ENCODE measurements at regions not wholly inside any gene's neighbourhood (a gene's known extent, or its start where the extent isn't known, plus 50 kb on each side); places are given as distances from the start of the nearest gene placed in this dataset.

- Histone ChIP-seq H3K9me3 (no peaks in the 10 kb centered on the region), H3K27me3 (no peaks in the 10 kb centered on the region), H3K36me3 (no peaks in the 10 kb centered on the region), H3K4me1 (peaks cover 6% of the 10 kb centered on the region; the same call in 1 of the 2 replicates), H3K4me3 (ENCODE audit: low read depth, low read length) (no peak overlapping the region)
- no peak for TF ChIP-seq CTCF (IDR thresholded peaks at IDR 0.05; ENCODE audit: low read depth, low read length)
- DNase-seq: no peak
These were observed 235.2 kb downstream of the TDRD15 start for GRCh38 chr2:21358976-21359375.

GRCh38 chr2:21361384-21361783 is 237.6 kb downstream of the TDRD15 start:
- Histone ChIP-seq H3K27me3 (no peaks in the 10 kb centered on the region), H3K9me3 (no peaks in the 10 kb centered on the region)

GRCh38 chr2:21361957-21362486 is 238.3 kb downstream of the TDRD15 start:
- Histone ChIP-seq H3K36me3 (no peaks in the 10 kb centered on the region), H3K4me1 (no peaks in the 10 kb centered on the region), H3K4me3 (ENCODE audit: low read depth, low read length) (no peak overlapping the region), H3K27me3 (no peaks in the 10 kb centered on the region), H3K9me3 (no peaks in the 10 kb centered on the region)
- no peak for TF ChIP-seq CTCF (IDR thresholded peaks at IDR 0.05; ENCODE audit: low read depth, low read length)
- DNase-seq: no peak

More at GRCh38 chr2:21361384-21361783, 237.6 kb downstream of the TDRD15 start:
- DNase-seq: no peak
- no peaks in the 10 kb centered on the region for H3K36me3 ChIP-seq
- no peak overlapping the region for H3K4me3 ChIP-seq (ENCODE audit: low read depth, low read length)
- TF ChIP-seq CTCF (IDR thresholded peaks at IDR 0.05; ENCODE audit: low read depth, low read length): no peak
- H3K4me1 ChIP-seq: peaks cover 2% of the 10 kb centered on the region; the same call in 1 of the 2 replicates

- no peak for DNase-seq
- Histone ChIP-seq H3K36me3 (no peaks in the 10 kb centered on the region), H3K4me1 (no peaks in the 10 kb centered on the region), H3K4me3 (ENCODE audit: low read depth, low read length) (no peak overlapping the region), H3K9me3 (no peaks in the 10 kb centered on the region), H3K27me3 (no peaks in the 10 kb centered on the region)
- TF ChIP-seq CTCF (IDR thresholded peaks at IDR 0.05; ENCODE audit: low read depth, low read length): peak; percentile 56
These were observed 239.6 kb downstream of the TDRD15 start for GRCh38 chr2:21363364-21363763.

- no peak for TF ChIP-seq CTCF (IDR thresholded peaks at IDR 0.05; ENCODE audit: low read depth, low read length)
- Histone ChIP-seq H3K4me3 (ENCODE audit: low read depth, low read length) (no peak overlapping the region), H3K36me3 (no peaks in the 10 kb centered on the region), H3K27me3 (no peaks in the 10 kb centered on the region), H3K9me3 (no peaks in the 10 kb centered on the region), H3K4me1 (no peaks in the 10 kb centered on the region)
- DNase-seq: no peak
These were observed 243.7 kb downstream of the TDRD15 start for GRCh38 chr2:21367421-21367820.

- no peaks in the 10 kb centered on the region for H3K9me3 ChIP-seq
- no peaks in the 10 kb centered on the region for H3K36me3 ChIP-seq
- no peaks in the 10 kb centered on the region for H3K27me3 ChIP-seq
- no peak for DNase-seq
- H3K4me3 ChIP-seq (ENCODE audit: low read depth, low read length): no peak overlapping the region
- no peaks in the 10 kb centered on the region for H3K4me1 ChIP-seq
- TF ChIP-seq CTCF (IDR thresholded peaks at IDR 0.05; ENCODE audit: low read depth, low read length): no peak
These were observed 246.0 kb downstream of the TDRD15 start for GRCh38 chr2:21369787-21370186.

All from BE2C (cell line).